H9 (cell line): ENCODE measurements at regions not wholly inside any gene's neighbourhood (a gene's known extent, or its start where the extent isn't known, plus 50 kb on each side); places are given as distances from the start of the nearest gene placed in this dataset.

Experiments
- DNase-seq: peaks from one replicate; pipeline ENCODE4 v3.0.0-alpha.2; 2017
- H2AFZ ChIP-seq: one replicate; pipeline ENCODE4 v1.6.1; 2013; ENCODE audit warnings: mild to moderate bottlenecking, low read length, control low read depth, moderate library complexity
- H2AK5ac ChIP-seq: 2 replicates; pipeline ENCODE4 v1.6.1; 2013; ENCODE audit warnings: low read length, control low read depth, mixed read lengths; ENCODE audit not compliant: insufficient read length
- H2BK120ac ChIP-seq: one replicate; pipeline ENCODE4 v1.6.1; 2013; ENCODE audit warnings: low read depth, mild to moderate bottlenecking, low read length, control low read depth, inconsistent platforms; ENCODE audit not compliant: poor library complexity, severe bottlenecking
- H2BK12ac ChIP-seq: 2 replicates; pipeline ENCODE4 v1.6.1; 2013; ENCODE audit warnings: low read length, control low read depth, mixed read lengths, low read depth; ENCODE audit not compliant: insufficient read length
- H2BK15ac ChIP-seq: 2 replicates; pipeline ENCODE4 v1.6.1; 2013; ENCODE audit warnings: low read depth, low read length, control low read depth
- H2BK20ac ChIP-seq: one replicate; pipeline ENCODE4 v1.6.1; 2013; ENCODE audit warnings: low read depth, mild to moderate bottlenecking, low read length, control low read depth, inconsistent platforms; ENCODE audit not compliant: poor library complexity, severe bottlenecking
- H2BK5ac ChIP-seq: 2 replicates; pipeline ENCODE4 v1.6.1; 2013; ENCODE audit warnings: low read length, control low read depth, mixed read lengths; ENCODE audit not compliant: insufficient read length
- H3K14ac ChIP-seq: 2 replicates; pipeline ENCODE4 v1.6.1; 2013; ENCODE audit warnings: low read length, control low read depth; ENCODE audit not compliant: insufficient read depth
- H3K18ac ChIP-seq: 2 replicates; pipeline ENCODE4 v1.6.1; 2013; ENCODE audit warnings: low read depth, mild to moderate bottlenecking, mixed read lengths, low read length, control low read depth; ENCODE audit not compliant: insufficient read length
- H3K23ac ChIP-seq: 2 replicates; pipeline ENCODE4 v1.6.1; 2013; ENCODE audit warnings: low read length, control low read depth, mixed read lengths, low read depth; ENCODE audit not compliant: insufficient read length
- H3K23me2 ChIP-seq: 2 replicates; pipeline ENCODE4 v1.6.1; 2013; ENCODE audit warnings: low read depth, mild to moderate bottlenecking, mixed read lengths, low read length, control low read depth; ENCODE audit not compliant: insufficient read length, poor library complexity, severe bottlenecking
- H3K27ac ChIP-seq: 2 replicates; pipeline ENCODE4 v1.5.1; 2013; ENCODE audit warnings: low read length, control low read depth, mixed read lengths, low read depth; ENCODE audit not compliant: insufficient read length
- H3K27me3 ChIP-seq: 2 replicates; pipeline ENCODE4 v1.6.1; 2013; ENCODE audit warnings: low read length, control low read depth, inconsistent platforms; ENCODE audit not compliant: insufficient read depth
- H3K4ac ChIP-seq: 2 replicates; pipeline ENCODE4 v1.6.1; 2013; ENCODE audit warnings: low read depth, mild to moderate bottlenecking, control low read depth, inconsistent platforms, low read length, moderate library complexity
- H3K4me1 ChIP-seq: 2 replicates; pipeline ENCODE4 v1.6.1; 2013; ENCODE audit warnings: low read length, control low read depth, inconsistent platforms; ENCODE audit not compliant: insufficient read depth
- H3K4me2 ChIP-seq: 2 replicates; pipeline ENCODE4 v1.6.1; 2013; ENCODE audit warnings: low read length, control low read depth, mixed read lengths; ENCODE audit not compliant: insufficient read length, insufficient read depth
- H3K56ac ChIP-seq: 2 replicates; pipeline ENCODE4 v1.6.1; 2013; ENCODE audit warnings: low read depth, mild to moderate bottlenecking, mixed read lengths, low read length, control low read depth; ENCODE audit not compliant: insufficient read length
- H3K79me1 ChIP-seq: 2 replicates; pipeline ENCODE4 v1.6.1; 2013; ENCODE audit warnings: low read depth, mild to moderate bottlenecking, moderate library complexity, low read length, control low read depth, inconsistent platforms; ENCODE audit not compliant: insufficient read depth, poor library complexity, severe bottlenecking
- H3K79me2 ChIP-seq: 2 replicates; pipeline ENCODE4 v1.6.1; 2013; ENCODE audit warnings: low read length, control low read depth, inconsistent platforms; ENCODE audit not compliant: insufficient read depth
- H3K9ac ChIP-seq: 2 replicates; pipeline ENCODE4 v1.6.1; 2013; ENCODE audit warnings: low read length, control low read depth, mixed read lengths; ENCODE audit not compliant: insufficient read length; ENCODE audit errors: extremely low read depth
- H3K9me3 ChIP-seq: one replicate; pipeline ENCODE4 v1.6.1; 2013; ENCODE audit warnings: low read depth, low read length, inconsistent platforms; ENCODE audit not compliant: control insufficient read depth
- H3T11ph ChIP-seq: one replicate; pipeline ENCODE4 v1.6.1; 2013; ENCODE audit warnings: mild to moderate bottlenecking, low read length, control low read depth, inconsistent platforms
- H4K20me1 ChIP-seq: one replicate; pipeline ENCODE4 v1.6.1; 2013; ENCODE audit not compliant: control insufficient read depth, insufficient read length, insufficient read depth
- H4K5ac ChIP-seq: 2 replicates; pipeline ENCODE4 v1.6.1; 2013; ENCODE audit warnings: low read depth, mild to moderate bottlenecking, mixed read lengths, low read length, control low read depth; ENCODE audit not compliant: insufficient read length
- H4K8ac ChIP-seq: replicated peaks from 2 replicates; pipeline ENCODE4 v1.6.1; 2013; ENCODE audit warnings: low read length, control low read depth, mixed read lengths, low read depth; ENCODE audit not compliant: insufficient read length
- H4K91ac ChIP-seq: 2 replicates; pipeline ENCODE4 v1.6.1; 2013; ENCODE audit warnings: low read depth, mild to moderate bottlenecking, moderate library complexity, mixed read lengths, low read length, control low read depth; ENCODE audit not compliant: insufficient read length
- H3K27ac Mint-ChIP-seq, 3 experiments: 2 replicates in 2 of 3; 3 replicates in 1 of 3; pipeline ENCODE4 v1.8.0; 2020 to 2021; ENCODE audit warnings: mixed read lengths in 3 of 3, mild to moderate bottlenecking in 1 of 3, moderate library complexity in 1 of 3
- H3K27me3 Mint-ChIP-seq: 2 replicates; pipeline ENCODE4 v1.8.0; 2021; ENCODE audit warnings: low read depth, mild to moderate bottlenecking, moderate library complexity, mixed read lengths
- H3K36me3 Mint-ChIP-seq, 3 experiments: 2 replicates in 2 of 3; 3 replicates in 1 of 3; pipeline ENCODE4 v1.8.0; 2020 to 2021; ENCODE audit warnings: low read depth in 3 of 3, mixed read lengths in 3 of 3; ENCODE audit not compliant: insufficient read depth in 1 of 3
- H3K4me1 Mint-ChIP-seq, 2 experiments: 2 replicates each; pipeline ENCODE4 v1.8.0; 2020; ENCODE audit warnings: mixed read lengths in 2 of 2
- H3K4me3 Mint-ChIP-seq, 2 experiments: 2 replicates in 1 of 2; 3 replicates in 1 of 2; pipeline ENCODE4 v1.8.0; 2020 to 2021; ENCODE audit warnings: mild to moderate bottlenecking in 2 of 2, mixed read lengths in 2 of 2, moderate library complexity in 1 of 2
- H3K9me3 Mint-ChIP-seq, 2 experiments: 2 replicates in 1 of 2; 3 replicates in 1 of 2; pipeline ENCODE4 v1.8.0; 2020; ENCODE audit warnings: mild to moderate bottlenecking in 2 of 2, mixed read lengths in 2 of 2, moderate library complexity in 1 of 2
- WGBS: extraction: QIAGEN DNeasy Blood & Tissue Kit; methylation state at CpG from one replicate; pipeline ENCODE4 v1.1.7; 2013; ENCODE audit warnings: missing lambda C conversion rate, low lambda C conversion rate, mixed read lengths; ENCODE audit not compliant: insufficient read length; ENCODE audit errors: extremely low coverage; 5-methylcytosine and 5-hydroxymethylcytosine counted together
- TF ChIP-seq, protein P1 (sequence below): fragments of 200-600 bp; sonication (generic); conservative IDR thresholded peaks from 3 replicates; pipeline ENCODE4 v1.8.0; 2021; ENCODE audit warnings: antibody characterized with exemption, mild to moderate bottlenecking

DNA sequence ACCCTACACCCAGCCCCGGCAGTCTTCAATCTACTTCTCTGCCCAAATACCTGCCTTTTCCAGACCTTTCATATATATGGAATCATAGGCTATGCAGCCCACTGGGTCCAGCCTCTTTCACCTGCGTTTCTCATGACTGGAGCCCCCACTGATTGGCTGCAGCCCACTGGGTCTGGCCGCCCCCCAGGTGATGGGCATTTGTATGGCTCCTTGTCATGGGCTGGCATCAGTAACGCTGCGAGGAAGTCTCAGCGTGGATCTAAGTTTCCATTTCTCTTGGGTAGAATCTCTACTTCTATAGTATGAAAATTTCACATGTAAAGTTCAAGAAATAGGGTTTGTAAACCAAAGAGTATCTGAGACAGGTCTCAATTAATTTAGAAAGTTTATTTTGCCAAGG is 281.9 kb downstream of the NDUFA10 start:
- Histone ChIP-seq H3K56ac (no peak overlapping the region), H2AK5ac (no peak overlapping the region), H4K91ac (no peak overlapping the region), H3K4ac (no peak overlapping the region), H3K9me3 (no peaks in the 10 kb centered on the region), H3K9ac (no peak overlapping the region), H3K23me2 (no peaks in the 10 kb centered on the region), H2BK20ac (no peak overlapping the region), H3K4me2 (no peak overlapping the region), H3K27ac (no peak overlapping the region), H2BK5ac (no peak overlapping the region), H2AFZ (no peak overlapping the region), H3T11ph (no peak overlapping the region), H3K18ac (no peak overlapping the region), H2BK15ac (no peak overlapping the region), H3K27me3 (no peaks in the 10 kb centered on the region), H3K14ac (no peak overlapping the region), H2BK120ac (no peak overlapping the region), H3K79me1 (no peaks in the 10 kb centered on the region), H4K8ac (no peak overlapping the region), H4K20me1 (no peaks in the 10 kb centered on the region), H3K4me1 (no peaks in the 10 kb centered on the region), H3K23ac (no peak overlapping the region), H4K5ac (no peak overlapping the region), H2BK12ac (no peak overlapping the region), H3K79me2 (no peaks in the 10 kb centered on the region)
- DNase-seq: no peak
- Mint-ChIP-seq H3K27me3 (peaks cover 6% of the 10 kb centered on the region; the same call in 1 of the 2 replicates), H3K36me3 (no peaks in the 10 kb centered on the region), H3K9me3 (no peaks in the 10 kb centered on the region), H3K4me3 (no peak overlapping the region), H3K27ac (no peak overlapping the region), H3K4me1 (peaks cover 0 to 2% of the 10 kb centered on the region in 2 experiments; a peak in 1 of 4 replicates)
- TF ChIP-seq, protein P1, sequence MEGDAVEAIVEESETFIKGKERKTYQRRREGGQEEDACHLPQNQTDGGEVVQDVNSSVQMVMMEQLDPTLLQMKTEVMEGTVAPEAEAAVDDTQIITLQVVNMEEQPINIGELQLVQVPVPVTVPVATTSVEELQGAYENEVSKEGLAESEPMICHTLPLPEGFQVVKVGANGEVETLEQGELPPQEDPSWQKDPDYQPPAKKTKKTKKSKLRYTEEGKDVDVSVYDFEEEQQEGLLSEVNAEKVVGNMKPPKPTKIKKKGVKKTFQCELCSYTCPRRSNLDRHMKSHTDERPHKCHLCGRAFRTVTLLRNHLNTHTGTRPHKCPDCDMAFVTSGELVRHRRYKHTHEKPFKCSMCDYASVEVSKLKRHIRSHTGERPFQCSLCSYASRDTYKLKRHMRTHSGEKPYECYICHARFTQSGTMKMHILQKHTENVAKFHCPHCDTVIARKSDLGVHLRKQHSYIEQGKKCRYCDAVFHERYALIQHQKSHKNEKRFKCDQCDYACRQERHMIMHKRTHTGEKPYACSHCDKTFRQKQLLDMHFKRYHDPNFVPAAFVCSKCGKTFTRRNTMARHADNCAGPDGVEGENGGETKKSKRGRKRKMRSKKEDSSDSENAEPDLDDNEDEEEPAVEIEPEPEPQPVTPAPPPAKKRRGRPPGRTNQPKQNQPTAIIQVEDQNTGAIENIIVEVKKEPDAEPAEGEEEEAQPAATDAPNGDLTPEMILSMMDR: no peak
- WGBS: no CpG with 5 or more reads among the region's 6 CpGs
